UCSD-AML1 (cell line): ENCODE measurements at regions not wholly inside any gene's neighbourhood (a gene's known extent, or its start where the extent isn't known, plus 50 kb on each side); places are given as distances from the start of the nearest gene placed in this dataset.
"Not testable (repeated sequence)": the region's sequence is repeated elsewhere in the genome, so short reads cannot be mapped to it uniquely, and the experiment has no call there.

ENCODE experiments used
- DNase-seq: peaks from one replicate; lab custom pipeline; 2025; ENCODE audit not compliant: unreplicated experiment; lab: John Stamatoyannopoulos, UW

DNA sequence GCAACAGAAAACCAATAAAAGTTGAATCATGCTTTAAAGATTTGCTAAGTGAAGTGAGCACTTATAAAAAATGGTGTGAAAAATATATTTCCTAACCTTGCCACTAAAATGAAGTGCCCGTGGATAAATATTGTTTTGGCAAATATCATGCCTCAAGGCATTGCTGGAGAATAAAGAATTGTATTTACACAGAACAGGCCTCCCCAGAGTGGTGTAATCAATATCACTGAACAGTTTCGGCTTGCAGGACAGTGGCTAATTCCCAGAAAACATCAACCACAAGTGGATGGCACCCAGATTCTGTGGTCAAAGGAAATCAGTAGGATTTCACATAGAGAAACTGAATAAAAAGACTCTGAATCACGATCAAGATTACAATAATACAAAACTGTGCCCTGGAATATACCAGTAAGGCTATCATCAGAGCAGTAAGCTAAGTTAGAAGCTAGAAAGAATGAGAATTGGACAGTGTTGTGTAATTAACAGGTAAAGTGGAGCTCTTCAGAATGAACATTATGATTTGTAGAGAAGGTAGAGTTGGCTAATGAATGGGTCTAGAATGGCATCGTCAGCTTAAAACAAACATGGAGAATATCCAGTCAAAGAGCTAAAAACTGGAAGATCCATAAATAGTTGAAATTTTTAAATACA, 1026.9 kb upstream of the ADGRB3 start:
- no peak for DNase-seq

DNA sequence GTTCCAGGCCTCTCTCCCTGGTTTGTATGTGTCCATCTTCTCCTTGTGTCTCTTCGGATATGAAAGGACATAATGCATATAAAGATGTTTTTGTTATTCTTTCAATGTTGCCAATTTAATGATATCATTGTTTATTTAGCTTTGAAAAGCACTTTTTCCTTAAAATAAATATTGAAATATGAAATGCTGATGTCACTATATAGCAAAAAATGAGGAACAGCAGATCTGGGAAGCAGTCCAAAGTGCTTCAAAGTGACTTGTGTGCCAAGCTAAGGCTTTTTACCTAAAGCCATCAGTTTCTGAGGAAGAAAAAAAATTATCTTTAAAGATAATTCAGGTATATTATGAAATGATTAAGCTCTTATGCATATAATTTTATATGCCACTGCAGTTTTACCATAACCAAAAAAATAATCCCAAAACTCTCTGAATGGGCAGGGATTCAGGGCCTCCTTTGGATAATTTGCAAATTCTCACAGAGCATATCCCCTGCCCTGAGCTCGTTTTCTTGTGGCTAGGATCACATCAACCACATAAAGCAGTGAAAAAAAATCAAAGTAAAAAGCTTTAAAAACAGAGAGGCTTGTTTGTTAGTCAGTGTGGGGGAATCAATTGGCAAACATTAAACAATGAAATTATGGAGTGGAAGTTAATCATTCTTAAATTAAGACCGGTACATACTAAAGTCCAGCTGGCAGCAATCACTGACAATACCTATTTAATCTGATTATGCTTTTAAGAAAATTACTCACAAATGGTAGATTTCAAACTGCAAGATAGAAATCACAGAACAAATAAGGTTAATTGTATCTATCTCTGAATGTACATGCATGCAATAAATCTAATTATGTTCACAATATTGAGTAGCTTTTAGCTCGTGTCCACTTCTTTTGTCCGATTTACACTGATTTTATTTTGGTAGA, 1027.9 kb upstream of the ADGRB3 start:
- DNase-seq: no peak

DNA sequence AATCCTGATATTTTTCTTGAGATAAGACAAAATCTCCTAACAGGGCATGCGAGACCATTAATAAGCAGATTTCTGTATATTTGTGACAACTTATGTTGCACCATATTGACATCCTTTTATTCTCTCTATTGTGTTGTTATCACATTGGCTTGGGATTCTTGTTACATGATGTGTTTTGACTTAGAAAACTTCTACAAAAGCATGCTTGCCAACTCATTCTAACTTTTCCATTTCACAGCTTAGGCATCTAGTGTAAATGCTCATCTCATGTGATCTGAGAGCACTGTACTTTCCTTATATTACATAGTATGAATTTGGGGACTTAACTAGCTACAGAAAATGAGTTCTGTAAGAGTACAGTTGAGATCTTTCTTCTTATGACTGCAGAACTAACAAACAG, 1040.7 kb upstream of the ADGRB3 start:
- no peak for DNase-seq

DNA sequence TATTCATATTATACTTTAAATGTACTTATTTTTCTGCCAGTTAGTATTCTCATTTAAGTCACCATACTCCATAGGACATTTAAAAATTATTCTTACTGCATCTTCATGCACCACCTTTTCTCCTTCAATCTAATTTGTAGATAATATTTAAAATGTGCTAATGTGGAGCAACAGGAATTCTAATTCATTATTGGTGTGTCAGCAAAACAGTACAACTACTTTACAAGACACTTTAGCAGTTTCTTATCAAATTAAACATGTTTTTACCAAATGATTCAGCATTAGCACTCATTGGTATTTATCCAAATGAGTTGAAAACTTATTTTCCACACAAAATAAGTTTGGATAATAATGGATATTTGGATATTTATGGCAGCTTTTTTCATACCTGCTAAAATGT, 1041.8 kb upstream of the ADGRB3 start:
- DNase-seq: no peak

DNA sequence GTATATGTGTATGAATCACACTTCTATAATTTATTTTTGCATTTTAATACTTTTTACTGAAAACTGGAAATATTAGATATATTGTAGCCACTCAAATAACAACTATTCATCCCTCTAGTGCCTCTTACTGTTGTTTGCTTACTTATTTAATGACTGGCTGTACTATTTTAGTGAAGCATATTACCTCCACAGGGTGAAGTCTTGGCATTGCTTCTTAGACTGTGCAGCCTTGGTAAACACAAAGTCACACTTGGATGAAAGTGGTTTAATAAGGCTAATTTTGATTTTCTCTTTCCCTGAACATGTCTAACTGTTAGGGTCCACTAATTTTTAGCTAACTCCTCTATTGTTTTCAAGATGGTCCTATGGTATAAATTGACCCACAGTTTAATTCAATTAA, 1043.2 kb upstream of the ADGRB3 start:
- DNase-seq: no peak

DNA sequence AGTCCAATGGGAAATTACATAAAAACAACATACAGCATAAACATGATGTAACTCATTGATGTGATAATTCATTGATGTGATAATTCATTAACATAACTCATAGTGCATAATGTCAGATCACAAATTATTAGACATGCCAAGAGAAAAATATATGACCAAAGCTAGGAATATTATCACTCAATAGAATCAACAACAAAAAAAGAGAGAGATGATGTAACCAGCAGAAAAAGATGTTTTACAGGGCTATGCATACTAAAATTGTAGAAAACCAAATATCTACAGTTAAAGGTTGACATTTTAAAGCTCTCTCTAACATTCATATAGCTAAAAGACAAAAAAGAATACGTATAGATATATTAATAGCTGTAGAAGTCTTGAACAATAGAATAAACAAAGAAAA, 1067.2 kb upstream of the ADGRB3 start:
- DNase-seq: no peak

DNA sequence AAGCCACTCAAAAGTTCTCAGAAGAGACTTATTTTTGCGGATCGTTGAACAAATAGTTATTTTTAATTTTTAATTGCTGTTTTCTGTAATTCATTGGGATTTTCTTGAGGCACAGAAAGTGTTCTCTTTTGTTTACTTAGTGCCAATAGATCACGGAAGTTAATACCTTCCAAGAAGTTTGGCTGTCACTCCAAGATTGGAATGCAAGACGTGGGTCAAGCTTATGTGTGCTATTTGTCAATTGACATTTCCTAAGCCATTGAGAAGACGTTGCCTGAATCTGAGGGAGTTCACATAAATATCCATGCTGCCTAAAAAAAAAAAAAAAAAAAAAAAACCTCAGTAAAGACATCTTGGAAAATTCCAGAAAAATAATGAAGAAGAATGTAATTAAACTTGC, 1071.4 kb upstream of the ADGRB3 start:
- DNase-seq: no peak

DNA sequence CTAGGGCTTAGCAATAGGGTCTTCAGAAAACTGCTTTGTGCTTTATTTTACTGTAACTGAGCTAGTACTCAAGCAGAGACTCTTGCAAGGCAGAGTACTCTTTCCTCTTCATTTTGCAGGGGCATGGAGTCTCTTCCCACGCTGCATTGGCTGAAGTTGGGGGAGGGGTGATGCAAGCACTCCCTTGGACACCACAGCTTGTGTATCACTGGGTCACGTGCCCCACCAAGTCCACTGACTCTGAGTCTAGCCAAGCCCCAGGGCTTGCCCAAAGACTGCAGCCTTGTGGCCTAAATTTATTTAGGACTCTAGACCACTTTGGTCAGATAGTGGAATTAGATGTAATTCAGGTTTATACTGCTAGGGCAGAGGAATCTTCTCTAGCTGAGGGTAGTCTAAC, 1075.0 kb upstream of the ADGRB3 start:
- DNase-seq: no peak

DNA sequence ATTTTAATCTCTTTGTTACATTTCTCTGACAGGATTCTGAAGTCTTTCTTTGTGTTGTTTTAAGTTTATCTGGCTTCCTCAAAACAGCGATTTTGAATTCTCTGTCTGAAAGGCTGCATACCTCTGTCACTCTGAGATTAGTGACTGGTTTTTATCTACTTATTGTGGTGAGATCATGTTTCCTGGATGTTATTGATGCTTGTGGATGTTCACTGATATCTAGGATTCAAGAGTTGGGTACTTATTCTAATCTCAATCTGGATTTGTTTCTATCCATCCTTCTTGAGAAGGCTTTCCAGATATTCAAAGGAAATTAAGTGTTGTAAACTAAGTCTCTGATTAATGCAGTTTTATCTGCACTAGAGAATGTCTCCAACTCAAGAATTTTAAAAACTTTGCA, 1076.1 kb upstream of the ADGRB3 start:
- DNase-seq: no peak

DNA sequence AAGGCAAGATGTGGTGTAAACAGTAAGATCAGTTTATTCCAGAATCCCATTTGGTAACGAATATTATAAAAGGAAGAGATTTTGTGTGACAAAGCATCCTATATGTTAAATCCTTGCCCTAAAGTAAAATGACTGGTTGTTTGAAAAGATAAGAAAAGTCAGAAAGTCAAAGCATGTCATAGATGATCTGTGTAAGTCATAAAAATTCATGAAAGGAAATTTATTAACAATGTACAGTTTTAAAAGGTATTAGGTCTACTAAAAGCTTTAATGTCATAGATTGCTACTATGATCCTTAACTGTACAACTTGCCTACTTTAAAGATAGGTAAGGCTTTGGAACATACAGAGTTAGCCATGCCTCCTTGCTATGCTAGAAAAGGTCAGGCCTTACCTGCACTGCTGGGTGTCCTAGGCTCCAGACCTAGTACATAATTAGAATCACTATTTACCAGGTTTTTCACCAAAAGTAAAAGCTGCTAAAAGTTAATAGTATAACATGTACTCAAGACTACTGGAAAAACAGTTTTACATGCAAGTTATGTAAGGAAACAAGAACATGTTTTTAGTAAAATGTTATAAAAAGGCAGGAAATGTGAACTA, 1090.1 kb upstream of the ADGRB3 start:
- no peak for DNase-seq

DNA sequence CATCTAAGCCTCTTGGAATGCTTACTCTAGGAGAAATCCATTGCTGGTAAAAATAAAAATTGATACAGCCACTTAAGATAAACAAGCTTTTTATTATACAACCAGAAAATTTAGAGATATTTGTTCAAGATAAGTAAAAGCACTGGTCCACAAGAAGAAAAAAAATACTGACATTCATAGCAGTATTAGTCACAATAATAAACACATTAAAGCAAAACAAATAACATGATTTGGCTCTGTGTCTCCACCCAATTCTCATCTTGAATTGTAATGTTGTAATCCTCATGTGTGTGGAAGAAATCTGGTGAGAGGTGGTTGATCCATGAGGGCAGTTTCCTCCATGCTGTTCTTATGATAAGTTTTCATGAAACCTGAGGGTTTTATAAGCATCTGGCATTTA, 1093.5 kb upstream of the ADGRB3 start:
- no peak for DNase-seq

DNA sequence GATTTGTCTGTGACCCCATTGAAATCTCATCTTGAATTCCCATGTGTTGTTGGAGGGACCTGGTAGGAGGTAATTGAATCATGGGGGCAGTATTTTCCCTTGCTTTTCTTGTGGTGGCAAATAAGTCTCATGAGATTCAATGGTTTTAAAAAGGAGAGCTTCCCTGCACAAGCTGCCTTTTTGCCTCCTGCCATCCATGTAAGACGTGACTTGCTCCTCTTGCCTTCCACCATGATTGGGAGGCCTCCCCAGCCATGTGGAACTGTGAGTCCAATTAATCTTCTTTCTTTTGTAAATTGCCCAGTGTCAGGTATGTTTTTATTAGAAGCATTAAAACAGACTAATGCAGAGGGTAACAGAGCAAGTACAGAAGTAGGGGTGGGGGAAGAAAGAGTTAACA, 1097.0 kb upstream of the ADGRB3 start:
- DNase-seq: no peak

DNA sequence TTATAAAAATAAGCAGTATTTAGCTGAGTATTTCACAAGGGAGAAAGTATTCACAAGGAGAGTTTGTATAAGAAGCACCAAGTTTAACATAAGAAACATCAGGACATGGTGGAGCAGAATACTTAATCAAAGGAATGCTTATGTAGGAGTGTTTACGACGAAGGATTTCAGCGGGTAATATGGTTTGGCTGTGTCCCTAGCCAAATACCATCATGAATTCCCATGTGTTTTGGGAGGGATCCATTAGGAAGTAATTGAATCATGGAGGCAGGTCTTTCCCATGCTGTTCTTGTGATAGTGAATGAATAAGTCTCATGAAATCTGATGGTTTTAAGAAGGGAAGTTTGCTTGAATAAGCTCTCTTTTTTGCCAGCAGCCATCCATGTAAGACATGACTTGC, 1099.1 kb upstream of the ADGRB3 start:
- no peak for DNase-seq

DNA sequence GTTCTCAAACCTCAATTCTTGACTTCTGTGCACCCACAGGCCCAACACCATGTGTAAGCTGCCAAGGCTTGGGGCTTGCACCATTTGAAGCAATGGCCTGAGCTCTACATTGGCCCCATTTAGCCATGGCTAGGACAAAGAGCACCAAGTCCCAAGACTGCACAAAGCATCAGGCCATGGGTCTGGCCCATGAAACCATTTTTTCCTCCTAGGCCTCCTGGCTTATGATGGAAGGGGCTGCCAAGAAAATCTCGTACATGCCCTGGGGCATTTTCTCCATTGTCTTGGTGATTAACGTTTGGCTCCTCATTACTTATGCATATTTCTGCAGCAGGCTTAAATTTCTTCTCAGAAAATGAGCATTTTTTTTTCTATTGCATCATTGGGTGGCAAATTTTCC, 1128.7 kb upstream of the ADGRB3 start:
- no peak for DNase-seq

DNA sequence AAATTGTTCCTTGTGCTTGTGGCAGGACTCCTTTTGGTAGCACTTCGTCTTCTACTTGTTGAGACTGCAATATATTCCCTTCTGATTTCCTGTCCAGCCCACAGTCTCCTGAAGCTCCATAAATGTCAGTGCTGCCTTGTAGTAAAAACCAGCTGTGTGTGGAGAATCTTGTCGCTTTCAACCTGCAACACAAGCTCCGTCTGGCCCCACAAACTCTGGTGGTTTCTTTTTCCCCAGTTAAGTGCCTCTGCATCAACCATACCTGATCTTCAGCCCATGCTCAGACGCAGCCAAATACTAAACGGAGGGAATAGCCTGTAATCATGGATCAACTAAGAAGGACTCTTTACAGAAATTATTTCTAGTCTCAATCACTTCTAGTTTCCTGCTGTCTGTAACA, 1133.3 kb upstream of the ADGRB3 start:
- DNase-seq: no peak

DNA sequence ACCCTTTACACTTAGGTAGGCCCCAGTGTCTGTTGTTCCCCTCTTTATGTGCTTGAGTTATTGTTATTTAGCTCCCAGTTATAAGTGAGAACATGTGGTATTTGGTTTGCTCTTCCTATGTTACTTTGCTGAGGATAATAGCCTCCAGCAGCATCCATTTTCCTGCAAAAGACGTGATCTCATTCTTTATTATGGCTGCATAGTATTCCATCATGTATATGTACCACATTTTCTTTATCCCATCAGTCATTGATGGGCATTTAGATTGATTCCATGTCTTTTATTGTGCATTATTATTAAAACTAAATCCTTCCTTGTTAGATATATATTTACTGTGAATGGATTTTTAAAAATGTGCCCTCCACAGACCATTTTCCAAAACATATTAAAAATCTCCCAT, 1137.3 kb upstream of the ADGRB3 start:
- no peak for DNase-seq

DNA sequence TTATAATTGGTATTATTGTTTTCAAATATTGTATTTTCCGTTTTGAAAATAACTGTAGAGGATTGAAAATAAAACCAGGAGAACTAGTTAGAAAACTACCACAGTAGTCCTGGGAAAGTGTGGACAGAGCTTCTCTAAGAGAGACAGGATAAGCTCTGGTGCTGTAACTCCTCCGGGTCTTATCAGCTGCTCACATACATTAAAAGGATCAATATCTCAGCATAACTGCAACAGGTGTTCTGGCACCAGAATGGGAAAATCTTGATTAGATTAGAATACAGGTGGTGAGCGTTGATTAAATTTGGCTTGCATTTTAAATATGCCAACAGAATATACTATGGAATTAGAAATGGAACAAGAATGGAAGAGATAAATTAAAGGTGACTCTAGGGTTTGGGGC, 1138.9 kb upstream of the ADGRB3 start:
- DNase-seq: no peak

DNA sequence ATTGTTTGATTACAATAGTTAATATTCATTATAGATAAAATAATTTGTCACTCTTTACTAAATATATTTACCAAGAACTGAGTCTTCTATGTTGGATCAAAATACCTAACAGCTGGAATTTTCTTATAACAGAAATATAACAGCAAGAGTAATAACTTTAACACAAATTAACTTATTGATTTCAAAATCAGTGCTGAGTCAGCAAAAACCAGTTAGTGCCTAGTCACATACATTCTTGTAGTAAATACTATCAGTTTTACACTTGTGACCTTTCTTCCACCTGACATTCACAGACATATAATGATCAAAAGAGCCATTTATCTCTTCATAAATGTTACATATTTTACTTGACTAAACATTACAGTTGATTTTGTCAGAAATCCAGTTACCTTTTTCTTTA, 1141.4 kb upstream of the ADGRB3 start:
- no peak for DNase-seq

DNA sequence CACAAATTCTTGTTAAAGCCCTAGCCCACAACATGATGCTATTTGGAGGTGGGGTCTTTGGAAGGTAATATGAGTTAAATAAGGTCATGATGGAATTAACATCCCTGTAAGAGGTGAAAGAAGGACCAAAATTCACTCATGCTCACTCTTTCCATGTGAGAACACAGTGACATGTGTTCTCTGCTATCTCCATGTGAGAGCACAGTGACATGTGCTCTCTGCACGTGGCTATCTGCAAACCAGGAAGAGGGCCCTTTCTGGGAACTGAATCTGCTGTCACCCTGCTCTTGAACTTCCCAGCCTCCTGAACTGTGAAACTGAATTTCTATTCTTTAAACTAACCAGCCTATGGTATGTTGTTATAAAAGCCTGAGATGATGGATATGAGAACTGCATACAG, 1159.4 kb upstream of the ADGRB3 start:
- no peak for DNase-seq

DNA sequence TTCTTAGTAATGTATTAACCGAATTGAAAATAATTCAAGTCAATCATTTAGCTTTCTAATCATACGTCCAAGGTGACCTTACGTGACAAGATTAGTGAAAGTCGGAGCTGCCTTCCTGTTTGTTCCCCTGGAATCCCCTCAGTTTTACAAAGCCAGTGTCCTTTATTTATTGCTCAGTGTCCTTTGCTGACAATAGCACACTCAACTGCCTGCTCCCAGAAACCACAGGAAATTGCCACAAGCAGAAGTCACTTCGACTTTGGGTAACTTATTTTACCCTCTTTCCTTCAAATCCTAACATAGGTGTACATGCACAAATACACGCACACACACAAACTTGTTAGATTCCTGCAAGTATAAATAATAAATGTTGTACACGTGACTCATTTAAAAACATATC, 1167.7 kb upstream of the ADGRB3 start:
- DNase-seq: no peak

DNA sequence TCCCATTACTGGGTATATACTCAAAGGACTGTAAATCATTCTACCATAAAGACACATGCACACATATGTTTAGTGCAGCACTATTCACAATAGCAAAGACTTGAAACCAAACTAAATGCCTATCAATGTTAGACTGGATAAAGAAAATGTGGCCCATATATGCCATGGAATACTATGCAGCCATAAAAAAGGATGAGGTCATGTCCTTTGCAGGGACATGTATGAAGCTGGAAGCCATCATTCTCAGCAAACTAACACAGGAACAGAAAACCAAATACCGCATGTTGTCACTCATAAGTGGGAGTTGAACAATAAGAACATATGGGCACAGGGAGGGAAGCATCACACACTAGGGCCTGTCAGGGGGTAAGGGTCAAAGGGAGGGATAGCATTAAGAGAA, 1172.4 kb upstream of the ADGRB3 start:
- not testable (repeated sequence) for DNase-seq

DNA sequence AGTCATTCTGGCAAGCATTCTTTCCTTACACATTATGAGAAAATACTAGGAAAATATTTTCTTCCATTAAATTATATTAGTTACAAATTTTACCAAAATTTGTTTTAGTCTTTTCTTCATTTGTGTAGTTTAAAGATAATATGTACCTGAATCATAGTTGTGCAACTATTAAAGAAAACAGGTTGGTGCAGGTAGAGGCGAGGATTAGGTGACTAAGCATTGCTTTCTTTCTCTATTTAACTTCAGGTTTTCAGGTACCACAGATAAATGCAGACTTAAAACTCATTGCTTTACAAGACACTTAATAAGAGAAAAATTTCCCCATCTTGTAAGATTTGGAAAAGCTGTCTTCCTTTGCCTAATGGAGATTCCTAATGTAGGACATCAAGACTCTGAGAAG, 1175.5 kb upstream of the ADGRB3 start:
- DNase-seq: no peak
